HG03064 (cell line): ENCODE measurements at regions not wholly inside any gene's neighbourhood (a gene's known extent, or its start where the extent isn't known, plus 50 kb on each side); places are given as distances from the start of the nearest gene placed in this dataset.

Experiments used
- ATAC-seq: cut with Tn5 transposase; IDR thresholded peaks from one replicate; pipeline ENCODE4 v1.9.1; 2021; ENCODE audit warnings: low read depth; ENCODE audit not compliant: unreplicated experiment

GRCh38 chr18:34083910-34084535 lies 140.7 kb downstream of the NOL4 start:
- ATAC-seq = no peak

- no peak for ATAC-seq
Measured at GRCh38 chr18:34077599-34077998, 147.1 kb downstream of the NOL4 start.

- ATAC-seq = no peak
Measured at GRCh38 chr18:34075963-34076860, 148.5 kb downstream of the NOL4 start.

GRCh38 chr18:34061226-34061625 lies 163.5 kb downstream of the NOL4 start:
- ATAC-seq = no peak

- ATAC-seq = no peak
Measured at GRCh38 chr18:34055227-34055626, 169.5 kb downstream of the NOL4 start.

GRCh38 chr18:34050661-34051060 lies 174.1 kb downstream of the NOL4 start:
- ATAC-seq = no peak

- no peak for ATAC-seq
Measured at GRCh38 chr18:34049511-34049910, 175.2 kb downstream of the NOL4 start.

- ATAC-seq = no peak
Measured at GRCh38 chr18:34048423-34048822, 176.3 kb downstream of the NOL4 start.

- no peak for ATAC-seq
Measured at GRCh38 chr18:34042423-34043146, 182.1 kb downstream of the NOL4 start.

- ATAC-seq = no peak
Measured at GRCh38 chr18:34039611-34040010, 185.1 kb downstream of the NOL4 start.

- ATAC-seq = no peak
Measured at GRCh38 chr18:34039201-34039600, 185.5 kb downstream of the NOL4 start.

- ATAC-seq = no peak
Measured at GRCh38 chr18:34038086-34038485, 186.6 kb downstream of the NOL4 start.

GRCh38 chr18:34033968-34034367 lies 190.7 kb downstream of the NOL4 start:
- no peak for ATAC-seq

- ATAC-seq = no peak
Measured at GRCh38 chr18:34031810-34032209, 192.9 kb downstream of the NOL4 start.

- no peak for ATAC-seq
Measured at GRCh38 chr18:34028324-34028723, 196.4 kb downstream of the NOL4 start.

GRCh38 chr18:34025191-34025801 lies 199.4 kb downstream of the NOL4 start:
- ATAC-seq = no peak

GRCh38 chr18:34023471-34023870 lies 201.2 kb downstream of the NOL4 start:
- ATAC-seq = no peak

GRCh38 chr18:34018336-34018735 lies 206.4 kb downstream of the NOL4 start:
- ATAC-seq = no peak

- ATAC-seq = no peak
Measured at GRCh38 chr18:34003687-34004086, 221.0 kb downstream of the NOL4 start.

- no peak for ATAC-seq
Measured at GRCh38 chr18:34002130-34002529, 222.6 kb downstream of the NOL4 start.

GRCh38 chr18:34001376-34001775 lies 223.3 kb downstream of the NOL4 start:
- ATAC-seq = no peak
